Medulla oblongata (tissue), 1 donor: ENCODE measurements at regions not wholly inside any gene's neighbourhood (a gene's known extent, or its start where the extent isn't known, plus 50 kb on each side); places are given as distances from the start of the nearest gene placed in this dataset.
A peak's percentile ranks its signal among the peaks of the same experiment; 100 is the strongest.

Experiments used
- DNase-seq: peaks from one replicate; pipeline ENCODE4 v3.0.0-alpha.2; 2015; ENCODE audit errors: extremely low spot score

DNA sequence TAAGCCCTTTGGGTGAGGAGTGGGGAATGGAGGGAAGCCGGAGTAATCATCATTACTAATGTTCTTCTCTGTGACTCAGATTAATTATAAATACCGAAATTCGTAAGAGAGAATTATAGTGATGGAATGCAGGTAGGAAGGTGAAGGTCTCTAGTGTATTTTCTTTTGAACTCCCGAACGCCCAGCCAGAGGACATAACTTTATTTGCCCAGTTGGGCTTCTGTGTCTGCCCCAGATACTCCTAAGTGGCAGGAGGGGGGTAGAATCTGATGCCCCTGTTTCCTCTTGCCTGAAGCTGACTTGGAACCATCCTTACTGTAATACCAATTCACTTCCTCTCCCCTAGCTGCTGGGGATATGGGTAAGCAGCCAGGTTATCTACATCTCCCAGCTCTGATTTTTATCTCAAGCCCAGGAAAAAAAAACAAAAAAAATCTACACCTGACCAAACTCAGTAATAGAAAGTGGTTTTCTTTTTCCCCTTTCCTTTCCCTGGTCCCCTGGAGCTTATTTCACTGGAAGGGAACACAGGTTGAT, 84.4 kb upstream of the CISTR start:
- no peak for DNase-seq

DNA sequence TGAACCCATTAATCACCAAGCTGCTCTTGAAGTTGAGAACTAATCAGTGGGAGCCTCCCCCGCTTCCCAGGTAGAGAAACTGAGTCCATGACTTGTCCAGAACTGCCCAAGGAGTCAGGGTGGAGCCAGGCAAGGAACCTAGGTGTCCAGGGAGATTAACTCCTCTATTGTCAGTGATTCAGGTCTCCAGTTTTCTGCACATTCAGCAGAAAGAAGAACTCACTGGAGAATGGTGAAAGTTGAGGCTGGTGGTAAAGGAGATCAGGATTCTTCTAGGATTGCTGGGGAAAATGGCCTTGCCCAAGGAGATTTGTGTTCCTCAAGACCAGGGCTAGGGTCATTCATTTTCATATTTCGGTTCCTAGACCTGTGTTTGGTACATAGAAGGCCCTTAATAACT, 87.2 kb upstream of the CISTR start:
- no peak for DNase-seq

DNA sequence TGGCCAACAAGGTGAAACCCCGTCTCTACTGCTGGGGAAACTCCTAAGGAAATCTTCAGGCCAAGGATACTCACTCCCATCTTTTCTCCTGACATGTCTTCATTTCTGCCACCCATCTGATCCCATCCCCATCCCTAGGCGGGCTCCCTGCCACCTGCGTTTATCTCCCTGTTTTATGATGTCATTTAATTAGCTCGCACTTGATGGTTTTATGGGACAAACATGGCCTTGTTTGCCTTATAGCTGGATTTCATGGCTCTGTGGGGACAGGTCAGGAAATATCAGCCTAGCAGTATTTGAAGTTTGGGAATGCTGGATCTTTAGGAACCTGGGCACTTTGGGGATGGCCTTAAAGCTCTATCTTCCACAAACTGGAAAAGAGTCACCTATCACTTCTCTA, 88.5 kb upstream of the CISTR start:
- no peak for DNase-seq

DNA sequence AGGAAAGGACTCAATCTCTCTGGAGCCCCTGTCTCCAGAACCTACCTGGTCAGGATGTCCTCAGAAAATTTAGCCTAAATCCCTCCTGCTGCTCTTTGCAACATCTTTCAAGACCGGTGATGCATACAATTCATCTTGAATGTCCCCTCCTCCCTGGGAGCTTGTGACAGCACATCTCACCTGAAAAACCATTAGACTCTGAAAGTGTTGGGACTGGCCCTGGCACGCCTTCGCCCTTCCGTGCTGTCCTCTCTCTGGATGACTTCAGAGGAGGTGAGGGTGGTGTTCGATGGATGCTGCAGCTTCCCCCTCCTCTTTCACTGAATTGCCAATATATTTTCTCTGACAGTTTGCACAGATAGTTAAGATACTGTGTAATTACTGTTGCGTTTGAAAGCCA, 90.9 kb upstream of the CISTR start:
- DNase-seq: no peak

DNA sequence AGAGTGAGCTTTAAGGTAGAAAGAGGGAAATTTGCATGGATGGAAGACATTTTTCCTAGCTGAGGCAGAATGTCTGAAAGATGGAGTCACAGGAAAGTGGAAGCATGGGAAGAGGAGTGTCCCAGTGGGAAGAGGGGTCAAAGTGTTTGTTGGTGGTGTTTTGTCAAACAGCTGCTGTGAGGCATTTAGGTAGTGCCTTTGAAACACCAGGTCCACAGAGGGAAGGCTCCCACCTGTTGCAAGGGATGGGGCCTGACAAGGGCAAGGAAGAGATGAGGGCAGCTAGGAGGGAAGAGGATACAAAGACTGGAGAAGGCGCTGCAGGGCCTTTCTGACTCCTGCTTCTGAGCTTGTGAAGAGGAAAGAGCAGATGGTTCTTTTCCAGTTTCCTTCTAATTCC, 91.8 kb upstream of the CISTR start:
- no peak for DNase-seq

DNA sequence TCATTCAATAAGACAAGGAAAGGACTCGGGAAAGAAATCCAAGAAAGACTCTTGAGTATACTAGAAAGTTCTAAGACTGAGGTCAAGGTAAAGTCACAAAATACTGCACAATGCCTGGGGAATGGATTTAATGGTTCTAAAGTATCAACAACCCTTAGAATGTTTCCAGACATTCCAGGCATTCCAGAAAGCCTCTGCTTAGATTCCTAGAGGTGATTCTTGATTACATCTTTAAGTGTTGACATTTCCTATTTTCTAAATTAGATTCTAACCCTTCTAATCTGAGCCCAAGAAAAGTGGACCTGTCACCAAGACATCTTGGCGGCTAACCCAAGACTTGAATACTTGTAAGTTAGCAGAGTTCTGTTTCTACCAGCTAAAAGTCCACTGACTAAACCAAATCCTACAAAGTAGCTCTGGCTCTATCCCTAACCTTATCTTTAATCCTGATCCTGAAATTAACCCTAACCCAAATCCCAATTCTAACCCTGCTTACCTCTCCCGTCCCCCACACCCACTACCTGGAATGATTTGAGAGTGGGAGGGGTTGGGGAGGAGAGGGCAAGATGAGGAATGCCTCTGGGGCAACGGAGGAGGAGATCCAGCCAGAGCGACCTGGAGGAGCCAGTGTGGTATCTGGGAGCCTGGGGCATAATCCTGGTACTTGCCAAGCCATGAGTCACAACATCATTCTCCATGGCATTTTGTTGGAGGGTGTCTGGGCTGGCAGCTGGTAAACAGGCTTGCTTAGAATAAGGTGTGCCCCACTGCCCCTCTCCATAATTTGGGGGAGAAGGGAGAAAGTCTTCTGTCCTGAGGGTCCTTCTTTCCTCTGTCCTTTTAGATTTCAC, 93.4 kb upstream of the HOXC13 start:
- no peak for DNase-seq

DNA sequence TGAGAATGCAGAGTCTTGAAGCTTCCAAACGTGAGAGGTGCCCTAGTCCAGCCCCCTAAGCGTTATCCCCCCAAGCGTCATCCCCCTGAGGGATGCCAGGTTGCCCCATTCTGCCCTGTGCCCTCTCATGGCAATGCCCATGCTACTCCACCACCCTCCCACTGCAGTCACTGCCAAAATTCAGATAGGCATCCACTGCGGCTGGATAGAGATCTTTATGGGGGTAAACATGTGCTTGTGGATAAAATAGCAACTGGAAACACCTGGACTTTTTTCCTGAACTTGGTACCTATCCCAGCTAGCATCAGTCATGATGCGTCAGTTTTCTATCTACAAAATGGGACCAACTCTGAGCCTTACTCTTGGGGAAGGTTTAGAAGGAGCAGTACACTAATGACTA, 92.7 kb upstream of the HOXC13 start:
- no peak for DNase-seq

DNA sequence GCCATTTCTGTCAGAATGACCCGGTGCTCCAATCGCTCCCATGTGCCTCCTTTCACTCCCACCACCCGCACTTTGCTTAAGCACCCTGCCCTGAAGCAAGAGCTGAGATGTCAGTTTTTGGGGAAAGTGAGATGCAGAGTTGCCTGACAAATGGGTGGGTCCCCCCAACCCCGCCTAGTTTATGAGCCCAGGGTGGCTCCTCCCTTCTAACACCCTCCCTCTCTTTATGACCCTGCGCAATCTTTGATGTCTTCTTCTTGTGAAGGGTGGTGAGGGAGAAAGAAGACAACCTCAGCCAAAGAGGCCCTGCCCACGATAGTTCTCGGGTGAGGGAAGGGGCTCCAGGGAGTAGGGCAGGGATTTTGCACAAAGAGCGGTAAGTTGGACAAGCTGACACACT, 89.5 kb upstream of the HOXC13 start:
- no peak for DNase-seq

DNA sequence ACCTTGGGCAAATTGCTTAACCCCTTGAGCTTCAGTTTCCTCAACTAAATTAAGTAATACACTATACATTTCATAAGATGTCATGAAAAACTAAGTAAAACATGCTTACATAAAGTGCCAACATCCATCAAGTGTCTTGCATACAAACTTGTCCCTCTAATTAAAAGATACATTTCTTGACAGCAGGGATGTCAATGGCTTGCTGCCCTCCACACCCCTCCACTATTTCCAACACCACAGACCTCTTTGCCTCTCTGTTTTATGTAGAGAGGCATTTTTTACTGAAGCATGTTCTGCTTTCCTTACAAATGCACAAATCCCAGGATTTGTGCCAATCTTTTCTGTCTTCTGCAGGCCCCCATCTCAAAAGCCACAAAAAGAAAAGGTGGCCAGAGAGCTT, 89.0 kb upstream of the HOXC13 start:
- no peak for DNase-seq

DNA sequence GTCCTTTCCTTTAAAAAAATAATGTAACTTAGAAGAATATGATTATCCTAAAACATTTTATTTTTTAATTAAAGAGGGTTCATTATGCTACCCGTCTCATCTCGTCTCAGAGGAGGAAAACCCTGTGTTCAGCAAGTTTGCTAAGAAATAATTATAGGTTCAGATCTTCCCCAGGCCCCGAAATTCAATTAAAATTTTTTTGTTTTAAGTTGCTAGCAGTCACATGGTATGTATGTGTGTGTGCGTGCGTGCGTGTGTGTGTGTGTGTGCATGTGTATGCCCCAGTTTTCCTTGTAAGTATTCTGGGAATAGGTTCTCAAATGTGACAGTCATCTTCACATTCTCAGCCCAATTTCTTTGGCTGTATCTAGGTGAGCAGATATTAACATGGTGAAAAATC, 86.6 kb upstream of the HOXC13 start:
- DNase-seq: no peak

DNA sequence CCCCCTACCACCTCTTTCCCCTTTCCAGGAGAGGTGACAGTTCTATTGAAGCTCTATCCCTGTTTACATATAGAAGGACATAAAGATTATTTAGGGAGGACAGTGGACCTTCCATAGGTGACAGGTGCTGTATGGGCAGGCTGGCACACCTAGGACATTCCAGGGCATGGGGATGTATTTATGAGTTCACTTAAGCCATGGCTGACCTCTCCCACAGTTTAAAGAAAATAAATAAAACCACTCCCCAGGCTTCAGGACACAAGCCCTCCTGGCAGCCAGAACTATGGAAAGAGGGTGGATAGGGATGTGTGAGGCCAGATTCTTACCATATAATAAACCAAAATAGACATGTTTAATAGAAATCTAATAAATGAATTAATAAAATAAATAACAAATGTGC, 85.6 kb upstream of the HOXC13 start:
- DNase-seq: no peak

DNA sequence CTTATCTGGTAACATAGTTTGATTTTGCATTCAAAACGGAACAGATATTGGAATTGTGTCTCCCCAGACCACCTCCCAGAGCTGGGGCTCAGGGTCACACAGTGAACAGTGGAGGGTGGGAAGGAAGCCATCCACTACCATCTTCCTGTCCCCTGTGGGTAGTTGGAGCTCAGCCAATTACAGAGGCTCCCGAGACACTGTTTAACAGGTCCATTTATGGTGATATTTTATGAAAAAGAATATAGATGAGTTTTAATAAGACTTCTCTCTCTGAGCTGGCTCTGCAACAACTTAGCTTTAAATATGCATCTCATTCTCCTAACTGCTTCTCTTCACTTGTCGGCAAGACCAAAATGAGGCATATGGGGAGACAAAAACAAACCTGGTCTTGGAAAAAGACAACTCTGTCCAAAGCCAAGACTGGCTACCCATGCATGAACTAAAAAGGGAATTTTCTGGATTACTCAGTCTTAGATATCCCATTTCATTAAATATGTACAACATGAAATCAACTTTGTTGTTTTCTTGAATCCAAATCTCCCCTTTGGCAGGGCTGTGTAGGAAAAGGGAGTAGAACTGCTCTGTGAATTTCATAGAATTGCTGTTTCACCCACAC, 83.8 kb upstream of the HOXC13 start:
- DNase-seq: no peak

DNA sequence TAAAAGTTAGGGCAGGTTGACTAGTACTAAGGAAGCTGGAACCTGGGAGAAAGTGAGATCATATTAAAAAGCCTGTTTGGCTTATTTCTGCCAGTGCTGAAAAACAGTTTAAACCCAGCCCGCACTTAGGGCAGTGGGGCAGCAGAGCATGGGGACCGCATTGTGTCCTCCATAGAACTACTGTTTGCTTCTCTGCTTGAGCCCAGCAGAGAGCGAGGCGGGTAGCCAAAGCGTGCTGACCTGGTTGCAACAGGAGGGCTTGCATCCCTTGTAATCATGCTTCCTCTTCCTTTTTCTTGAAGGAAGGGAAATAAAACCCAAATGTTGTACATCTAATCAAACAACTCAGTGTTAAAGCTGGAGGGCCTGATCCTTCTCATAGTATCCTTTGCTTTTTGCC, 82.5 kb upstream of the HOXC13 start:
- no peak for DNase-seq

DNA sequence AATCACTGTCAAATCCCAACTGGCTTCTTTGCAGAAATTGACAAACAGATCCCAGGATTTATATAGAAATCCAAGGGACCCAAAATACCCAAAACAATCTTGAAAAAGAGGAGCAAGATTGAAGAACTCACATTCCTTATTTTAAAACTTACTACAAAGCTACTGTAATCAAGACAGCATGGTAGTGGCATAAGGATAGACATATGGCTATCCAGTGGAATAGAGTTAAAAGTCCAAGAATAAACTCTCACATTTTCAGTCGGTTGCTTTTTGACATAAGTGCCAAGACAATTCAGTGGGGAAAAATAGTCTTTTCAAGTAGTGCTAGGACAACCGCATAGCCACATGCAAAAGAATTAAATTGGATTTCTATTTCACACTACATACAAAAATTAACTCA, 81.0 kb upstream of the HOXC13 start:
- DNase-seq: no peak

DNA sequence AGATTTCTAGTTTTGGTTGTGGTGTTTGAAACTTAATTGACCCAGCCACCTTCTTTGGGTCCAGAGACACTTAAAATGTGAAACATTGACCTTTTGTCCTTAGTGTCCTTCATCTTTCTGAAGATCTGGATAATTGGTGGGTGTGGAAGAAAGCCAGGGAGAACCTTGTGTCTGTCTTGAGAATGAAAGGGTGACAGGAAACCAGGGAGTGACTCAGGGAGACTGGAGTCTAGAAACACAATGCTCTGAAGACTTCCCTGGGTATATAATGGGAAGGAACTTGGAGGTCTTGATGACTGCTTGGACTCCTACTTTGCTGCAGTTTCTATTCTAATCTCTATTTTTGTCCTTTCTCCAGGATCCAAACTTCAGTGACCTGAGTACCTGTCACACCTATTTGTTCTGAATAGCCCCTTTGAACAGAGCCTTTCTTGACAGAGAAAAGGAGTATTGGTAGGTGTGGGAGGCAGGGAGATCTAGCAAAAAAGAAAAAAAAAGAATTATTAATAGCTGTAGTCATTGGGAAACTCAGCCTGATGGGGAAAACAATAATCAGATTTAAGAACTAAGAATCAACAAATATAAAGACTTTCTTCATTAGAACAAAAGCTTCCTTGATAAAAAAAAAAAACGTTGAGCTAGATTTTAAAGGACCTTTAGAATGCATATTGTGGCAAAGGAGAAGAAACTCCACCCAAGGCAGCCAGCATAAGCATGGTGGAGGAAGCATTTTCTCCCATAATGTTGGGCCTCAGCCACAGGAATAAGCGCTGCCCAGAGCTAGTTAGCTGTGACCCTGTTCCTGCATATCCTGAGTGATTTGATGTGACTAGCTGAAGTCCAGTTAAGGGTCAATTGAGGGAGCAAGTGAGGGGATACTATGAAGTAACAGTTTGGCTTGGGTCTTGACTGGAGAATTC, 77.9 kb upstream of the HOXC13 start:
- no peak for DNase-seq

DNA sequence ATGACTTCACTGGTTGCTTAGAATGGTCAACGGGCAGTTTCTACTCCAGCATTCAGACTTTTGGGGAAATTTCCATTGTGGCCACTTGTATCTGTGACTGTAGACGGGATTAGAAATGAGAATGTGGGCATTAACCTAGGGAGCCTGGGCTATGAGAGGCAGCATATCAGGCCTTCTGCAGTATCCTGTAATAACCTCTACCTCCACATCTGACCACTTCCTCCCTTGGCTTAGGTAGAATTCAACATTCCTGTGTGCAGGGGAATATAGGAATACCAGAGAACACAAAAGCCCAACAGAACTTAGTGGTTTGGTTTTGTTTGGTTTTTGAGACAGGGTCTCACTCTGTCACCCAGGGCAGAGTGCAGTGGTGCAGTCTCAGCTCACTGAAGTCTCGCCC, 76.4 kb upstream of the HOXC13 start:
- DNase-seq: no peak

DNA sequence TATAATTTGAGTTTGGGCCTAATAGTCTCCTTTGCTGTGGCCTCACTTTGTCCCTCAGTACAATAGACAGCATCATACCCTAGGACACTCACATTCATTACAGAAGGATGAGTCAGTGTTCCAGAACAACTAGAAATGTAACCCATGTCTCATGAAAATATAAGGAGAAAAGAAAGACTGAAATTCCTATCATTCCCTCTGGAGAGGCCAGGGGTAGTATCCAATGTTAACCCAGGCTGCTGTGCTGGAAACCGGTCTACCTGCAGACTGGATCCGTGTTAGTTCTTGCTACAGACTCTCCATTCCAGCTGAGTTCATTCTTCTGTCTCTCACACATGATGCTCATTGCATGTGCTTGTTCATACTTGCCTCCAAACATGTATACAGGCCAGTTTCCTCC, 75.8 kb upstream of the HOXC13 start:
- no peak for DNase-seq

DNA sequence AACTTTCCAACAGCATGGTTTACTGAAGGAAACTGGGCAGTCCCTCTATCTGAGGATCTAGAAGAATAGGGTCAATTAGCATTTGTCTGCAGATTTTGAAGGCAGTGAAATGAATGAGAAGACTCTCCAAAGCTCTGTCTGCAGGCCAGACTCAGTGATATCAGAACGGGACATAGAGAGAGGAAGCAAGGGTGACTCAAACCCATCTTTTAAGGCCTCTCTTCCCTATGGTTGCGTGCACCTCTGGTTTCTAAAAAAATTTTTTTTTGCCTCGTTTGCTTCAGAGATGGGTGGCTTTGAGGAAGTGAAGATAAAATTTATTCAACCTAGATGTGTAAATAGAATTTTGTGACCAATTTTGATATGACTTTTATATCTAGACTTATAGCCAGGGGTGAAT, 71.9 kb upstream of the HOXC13 start:
- no peak for DNase-seq

DNA sequence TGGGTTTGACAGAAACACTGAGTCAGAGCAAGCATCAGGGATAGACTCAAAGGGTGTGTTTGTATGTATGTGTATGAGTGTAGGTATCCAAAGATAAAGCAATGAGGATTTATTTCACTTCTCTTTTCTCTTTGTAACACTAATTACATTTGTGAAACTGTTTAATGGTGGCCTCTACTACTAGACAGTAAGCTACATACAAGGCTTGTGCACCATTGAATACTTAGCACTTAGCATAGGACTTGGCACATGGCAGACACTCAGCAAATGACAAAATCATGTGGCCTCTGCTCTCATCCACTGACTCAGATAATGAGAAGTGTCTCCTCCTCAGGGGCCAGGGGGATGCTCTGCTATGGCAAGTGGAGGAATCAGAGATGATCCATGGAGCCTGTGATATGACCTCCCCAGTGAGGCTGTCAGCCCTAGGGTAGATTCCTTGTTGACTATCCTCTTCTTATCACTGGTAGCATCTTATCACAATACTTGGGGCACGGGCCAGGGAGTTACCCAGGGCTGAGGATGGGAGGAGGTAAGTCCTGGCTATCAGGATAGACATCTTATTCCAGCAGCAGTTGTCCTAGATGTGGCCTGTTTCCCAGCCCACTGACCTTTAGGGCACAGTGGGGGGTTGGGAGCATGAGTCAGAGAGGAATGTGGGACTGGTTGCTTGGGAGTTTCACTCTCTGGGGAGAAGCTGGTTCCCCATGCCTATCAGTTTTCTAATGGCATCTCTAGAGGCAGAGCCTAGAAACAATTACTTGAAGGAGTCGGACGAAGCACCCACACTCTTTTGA, 71.2 kb upstream of the HOXC13 start:
- DNase-seq: no peak

DNA sequence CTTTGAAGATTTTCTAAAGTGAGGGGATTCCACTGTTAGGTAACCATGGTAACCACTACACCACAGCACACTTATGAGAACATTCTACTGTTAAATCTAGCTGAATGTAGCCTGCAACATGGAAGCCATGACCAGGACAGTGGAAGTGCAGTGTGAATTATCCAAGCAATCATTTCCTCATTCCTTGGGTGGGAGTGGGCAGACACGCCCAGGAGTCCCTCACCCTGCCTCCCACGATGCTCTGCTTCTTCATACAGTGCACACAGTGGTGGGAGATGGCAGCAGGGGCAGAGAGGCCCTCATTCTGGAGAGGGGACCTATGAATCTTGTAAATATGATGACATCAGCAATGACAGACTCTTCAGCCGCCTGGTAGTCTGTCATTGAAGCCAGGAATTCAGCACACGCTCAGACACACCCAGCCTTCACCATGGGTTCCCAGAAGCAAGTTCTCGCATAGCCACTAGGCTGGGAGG, 70.1 kb upstream of the HOXC13 start:
- no peak for DNase-seq

DNA sequence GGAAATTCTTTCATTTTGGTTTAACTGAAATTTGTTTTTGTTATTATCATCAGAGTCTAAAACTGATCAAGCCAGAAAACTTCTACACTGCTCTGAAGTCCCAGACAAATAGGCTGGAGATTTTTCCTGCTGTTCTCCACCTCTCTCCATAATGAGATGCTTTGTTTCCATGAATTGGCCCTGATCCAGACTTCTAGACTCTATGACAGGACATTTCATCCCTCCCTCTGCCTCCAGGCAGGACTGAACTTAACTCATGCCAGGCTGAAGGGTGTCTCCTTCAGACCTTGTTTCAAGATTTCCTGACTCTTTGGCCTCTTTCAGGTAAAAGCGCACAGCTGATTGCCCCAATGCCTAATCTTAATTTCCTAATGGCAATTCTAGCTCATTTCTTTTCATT, 69.1 kb upstream of the HOXC13 start:
- DNase-seq: peak; percentile 69
